Neural crest cell (in vitro differentiated cells): ENCODE measurements at regions not wholly inside any gene's neighbourhood (a gene's known extent, or its start where the extent isn't known, plus 50 kb on each side); places are given as distances from the start of the nearest gene placed in this dataset.
"Not testable (repeated sequence)": the region's sequence is repeated elsewhere in the genome, so short reads cannot be mapped to it uniquely, and the experiment has no call there.

Source experiments
- DNase-seq: peaks from one replicate; pipeline ENCODE4 v3.0.0; 2021; ENCODE audit warnings: low read depth, mixed read lengths, low spot score
- H3K27ac Mint-ChIP-seq: one replicate; pipeline ENCODE4 v1.8.0; 2021; ENCODE audit warnings: mild to moderate bottlenecking, mixed read lengths; ENCODE audit not compliant: unreplicated experiment
- H3K27me3 Mint-ChIP-seq: 2 replicates; pipeline ENCODE4 v1.8.0; 2021; ENCODE audit warnings: low read depth, mild to moderate bottlenecking, mixed read lengths
- H3K36me3 Mint-ChIP-seq: 2 replicates; pipeline ENCODE4 v1.8.0; 2021; ENCODE audit warnings: low read depth, mild to moderate bottlenecking, mixed read lengths
- H3K4me1 Mint-ChIP-seq: 2 replicates; pipeline ENCODE4 v1.8.0; 2021; ENCODE audit warnings: mixed read lengths
- H3K4me3 Mint-ChIP-seq: one replicate; pipeline ENCODE4 v1.8.0; 2021; ENCODE audit warnings: mild to moderate bottlenecking, mixed read lengths
- H3K9me3 Mint-ChIP-seq: 2 replicates; pipeline ENCODE4 v1.8.0; 2021; ENCODE audit warnings: mixed read lengths
- CTCF ChIP-seq: fragments of 200-600 bp; sonication (generic); conservative IDR thresholded peaks from 2 replicates; pipeline ENCODE4 v1.5.0; 2021; ENCODE audit warnings: antibody characterized with exemption, mild to moderate bottlenecking

- TF ChIP-seq CTCF: no peak
- no peak overlapping the region for H3K27ac Mint-ChIP-seq
- H3K4me3 Mint-ChIP-seq: no peak overlapping the region
- H3K36me3 Mint-ChIP-seq: no peaks in the 10 kb centered on the region
- DNase-seq: no peak
- H3K4me1 Mint-ChIP-seq: no peaks in the 10 kb centered on the region
- H3K9me3 Mint-ChIP-seq: no peaks in the 10 kb centered on the region
- no peaks in the 10 kb centered on the region for H3K27me3 Mint-ChIP-seq
Observed at GRCh38 chr13:85148009-85148408, 651.2 kb downstream of the SLITRK6 start.

- TF ChIP-seq CTCF: no peak
- no peak for DNase-seq
- no peaks in the 10 kb centered on the region for H3K9me3 Mint-ChIP-seq
- no peaks in the 10 kb centered on the region for H3K27me3 Mint-ChIP-seq
- no peaks in the 10 kb centered on the region for H3K36me3 Mint-ChIP-seq
- no peak overlapping the region for H3K27ac Mint-ChIP-seq
- peaks cover 20% of the 10 kb centered on the region for H3K4me1 Mint-ChIP-seq
- H3K4me3 Mint-ChIP-seq: no peak overlapping the region
Observed at GRCh38 chr13:85142351-85142927, 656.8 kb downstream of the SLITRK6 start.

GRCh38 chr13:85141401-85141800 lies 657.8 kb downstream of the SLITRK6 start:
- H3K27ac Mint-ChIP-seq: no peak overlapping the region
- TF ChIP-seq CTCF: no peak
- H3K9me3 Mint-ChIP-seq: no peaks in the 10 kb centered on the region
- H3K4me3 Mint-ChIP-seq: no peak overlapping the region
- H3K36me3 Mint-ChIP-seq: no peaks in the 10 kb centered on the region
- H3K27me3 Mint-ChIP-seq: no peaks in the 10 kb centered on the region
- DNase-seq: no peak
- peaks cover 20% of the 10 kb centered on the region for H3K4me1 Mint-ChIP-seq

GRCh38 chr13:85140192-85140591 lies 659.0 kb downstream of the SLITRK6 start:
- no peaks in the 10 kb centered on the region for H3K36me3 Mint-ChIP-seq
- no peak overlapping the region for H3K27ac Mint-ChIP-seq
- no peak for DNase-seq
- TF ChIP-seq CTCF: no peak
- H3K27me3 Mint-ChIP-seq: no peaks in the 10 kb centered on the region
- peaks cover 20% of the 10 kb centered on the region for H3K4me1 Mint-ChIP-seq
- H3K4me3 Mint-ChIP-seq: no peak overlapping the region
- no peaks in the 10 kb centered on the region for H3K9me3 Mint-ChIP-seq

GRCh38 chr13:85137516-85137915 lies 661.7 kb downstream of the SLITRK6 start:
- Mint-ChIP-seq H3K4me1 (peaks cover 20% of the 10 kb centered on the region), H3K36me3 (no peaks in the 10 kb centered on the region), H3K27me3 (no peaks in the 10 kb centered on the region), H3K9me3 (no peaks in the 10 kb centered on the region), H3K4me3 (no peak overlapping the region), H3K27ac (no peak overlapping the region)
- no peak for TF ChIP-seq CTCF
- DNase-seq: no peak

GRCh38 chr13:85132986-85133385 lies 666.2 kb downstream of the SLITRK6 start:
- DNase-seq: no peak
- Mint-ChIP-seq H3K9me3 (peaks cover 5% of the 10 kb centered on the region), H3K4me1 (no peaks in the 10 kb centered on the region), H3K4me3 (no peak overlapping the region), H3K27ac (no peak overlapping the region), H3K27me3 (no peaks in the 10 kb centered on the region), H3K36me3 (no peaks in the 10 kb centered on the region)
- no peak for TF ChIP-seq CTCF

- not testable (repeated sequence) for H3K27ac Mint-ChIP-seq, H3K4me1 Mint-ChIP-seq, H3K36me3 Mint-ChIP-seq, DNase-seq, H3K27me3 Mint-ChIP-seq, H3K9me3 Mint-ChIP-seq, H3K4me3 Mint-ChIP-seq
Observed at GRCh38 chr13:85123501-85123900, 675.7 kb downstream of the SLITRK6 start.
